HG02852 (cell line): ENCODE measurements at regions not wholly inside any gene's neighbourhood (a gene's known extent, or its start where the extent isn't known, plus 50 kb on each side); places are given as distances from the start of the nearest gene placed in this dataset.
"Not testable (repeated sequence)": the region's sequence is repeated elsewhere in the genome, so short reads cannot be mapped to it uniquely, and the experiment has no call there.

Experiments
- ATAC-seq: cut with Tn5 transposase; IDR thresholded peaks from one replicate; pipeline ENCODE4 v1.9.1; 2021; ENCODE audit warnings: mild to moderate bottlenecking, moderate library complexity; ENCODE audit not compliant: unreplicated experiment

- ATAC-seq: no peak
These were observed 278.3 kb downstream of the TMEM38B start for GRCh38 chr9:105972466-105973204.

- ATAC-seq: no peak
These were observed 279.6 kb downstream of the TMEM38B start for GRCh38 chr9:105973951-105974351.

DNA sequence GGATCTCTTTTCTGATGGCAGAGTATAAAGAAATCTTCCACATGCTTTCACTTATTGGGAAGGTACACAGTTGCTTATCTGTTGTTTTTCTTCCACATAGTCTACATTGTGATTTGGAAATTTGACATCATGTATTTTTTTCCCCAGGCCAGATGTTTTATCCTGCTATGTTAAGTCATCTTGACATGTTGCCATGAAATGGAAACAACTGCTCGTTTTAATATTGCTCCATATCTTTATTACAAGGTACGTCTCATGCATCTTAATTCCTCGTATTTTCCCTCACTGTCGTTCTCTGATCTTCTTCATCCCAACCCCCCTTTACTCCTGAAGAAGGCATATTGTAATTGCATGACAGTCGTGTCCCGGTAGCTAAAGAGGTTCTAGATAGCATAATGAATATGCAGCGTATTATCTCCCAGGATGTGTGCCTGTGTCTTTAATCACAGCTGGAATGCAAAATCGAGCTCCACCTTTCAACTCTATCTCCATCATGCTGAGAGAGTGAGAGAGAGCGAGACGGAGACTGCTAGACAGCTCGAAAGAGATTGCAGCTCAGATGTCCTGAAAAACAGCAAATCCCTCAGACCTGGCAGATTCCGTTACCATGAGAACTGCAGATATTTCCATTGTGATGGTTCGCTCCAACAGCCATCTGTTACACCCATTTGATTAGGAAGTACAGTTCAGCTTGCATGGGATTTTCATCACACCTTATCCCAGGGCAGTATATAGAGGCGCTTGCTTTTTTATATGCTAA lies 281.7 kb downstream of the TMEM38B start:
- ATAC-seq: no peak

DNA sequence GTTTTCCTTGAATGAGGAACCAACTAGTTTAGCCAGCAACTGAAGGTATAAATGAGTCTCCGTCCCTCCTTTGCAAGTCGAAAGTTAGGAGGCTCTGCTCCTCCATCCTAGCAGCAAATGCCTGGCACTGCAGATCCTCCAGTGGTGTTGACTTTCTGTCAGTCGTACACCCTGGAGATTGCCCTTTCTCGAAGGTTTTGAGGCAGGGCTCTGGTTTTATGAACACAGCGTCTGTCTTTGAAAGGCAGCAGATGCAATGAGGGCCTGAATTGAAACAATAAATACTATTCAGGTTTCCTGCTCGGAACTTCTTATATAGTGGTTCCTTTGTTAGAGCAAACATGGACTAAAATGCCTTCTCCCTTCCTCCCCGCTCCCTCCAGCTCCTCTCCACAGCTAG lies 284.0 kb downstream of the TMEM38B start:
- no peak for ATAC-seq

- ATAC-seq: no peak
These were observed 284.5 kb downstream of the TMEM38B start for GRCh38 chr9:105978826-105979225.

DNA sequence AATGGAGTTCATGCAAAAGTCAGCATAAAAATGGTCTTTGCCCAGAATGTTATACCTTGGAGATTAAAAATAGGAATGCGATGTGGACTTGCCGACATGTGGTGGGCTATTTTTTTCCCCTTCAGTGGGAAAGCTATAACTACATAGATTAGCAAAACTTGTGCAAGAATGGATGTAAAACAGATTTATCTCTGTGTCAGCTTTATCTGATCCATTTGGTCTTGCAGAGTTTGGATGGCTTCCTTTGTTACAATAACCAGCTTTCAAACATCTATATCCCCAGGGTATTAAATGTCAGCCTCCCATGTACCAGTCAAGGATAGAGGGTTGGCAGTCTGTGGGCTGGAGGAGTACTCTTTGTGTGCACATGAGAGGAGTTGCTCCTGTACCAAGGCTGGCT lies 284.9 kb downstream of the TMEM38B start:
- ATAC-seq: no peak

DNA sequence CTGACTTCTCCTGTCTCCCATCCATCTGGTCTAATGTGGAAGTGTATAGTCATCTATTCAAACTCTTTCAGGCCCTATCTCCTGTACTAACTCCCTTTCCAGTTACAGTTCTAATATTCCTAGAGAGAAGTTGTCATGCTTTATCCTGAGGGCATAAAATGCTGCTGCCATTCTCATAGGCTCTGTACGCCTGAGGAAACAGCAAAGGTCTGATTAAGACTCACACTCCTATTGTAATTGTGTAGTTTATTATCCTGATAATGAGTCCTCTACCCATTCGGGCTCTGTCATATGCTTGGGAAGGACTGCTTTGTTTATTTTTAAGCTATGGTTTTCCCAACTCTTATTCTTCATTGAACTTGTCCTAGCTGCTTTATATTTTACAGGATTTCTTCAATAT lies 290.4 kb downstream of the TMEM38B start:
- ATAC-seq: no peak

DNA sequence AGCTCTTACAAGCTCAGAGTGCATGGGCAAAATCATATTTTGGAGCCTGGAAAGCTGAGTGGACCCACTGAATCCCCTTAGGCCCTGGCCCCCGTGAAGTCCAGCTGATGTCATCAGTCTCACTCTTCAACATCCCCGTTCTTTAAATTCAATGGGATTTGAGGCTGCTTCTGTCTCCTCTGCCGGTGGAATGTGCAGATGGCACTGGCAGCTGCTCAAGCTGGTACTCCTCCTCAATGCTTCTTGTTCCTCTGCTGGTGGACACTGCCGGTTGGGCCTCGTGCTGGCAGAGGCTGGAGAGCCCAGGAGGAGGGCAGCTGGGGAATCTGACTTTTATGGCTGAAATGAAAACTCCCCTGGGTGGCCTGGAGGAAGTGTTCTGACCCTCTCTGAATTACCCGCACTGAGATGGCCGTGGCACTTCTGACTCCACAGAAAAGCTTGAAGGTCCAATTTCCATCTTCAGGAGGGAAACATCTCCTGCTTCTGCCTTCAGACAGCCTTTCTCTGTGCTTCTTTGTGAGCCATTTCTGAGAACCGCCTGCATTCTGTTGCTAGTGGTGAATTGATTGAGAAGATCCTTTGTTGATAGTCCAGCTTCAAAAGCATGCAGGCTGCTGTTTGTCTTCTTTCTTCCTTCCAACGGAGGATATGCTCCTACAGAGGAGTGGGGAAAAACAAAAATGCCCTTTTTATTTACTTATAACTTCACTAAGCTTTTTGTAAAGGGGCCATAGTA lies 298.9 kb downstream of the TMEM38B start:
- no peak for ATAC-seq

DNA sequence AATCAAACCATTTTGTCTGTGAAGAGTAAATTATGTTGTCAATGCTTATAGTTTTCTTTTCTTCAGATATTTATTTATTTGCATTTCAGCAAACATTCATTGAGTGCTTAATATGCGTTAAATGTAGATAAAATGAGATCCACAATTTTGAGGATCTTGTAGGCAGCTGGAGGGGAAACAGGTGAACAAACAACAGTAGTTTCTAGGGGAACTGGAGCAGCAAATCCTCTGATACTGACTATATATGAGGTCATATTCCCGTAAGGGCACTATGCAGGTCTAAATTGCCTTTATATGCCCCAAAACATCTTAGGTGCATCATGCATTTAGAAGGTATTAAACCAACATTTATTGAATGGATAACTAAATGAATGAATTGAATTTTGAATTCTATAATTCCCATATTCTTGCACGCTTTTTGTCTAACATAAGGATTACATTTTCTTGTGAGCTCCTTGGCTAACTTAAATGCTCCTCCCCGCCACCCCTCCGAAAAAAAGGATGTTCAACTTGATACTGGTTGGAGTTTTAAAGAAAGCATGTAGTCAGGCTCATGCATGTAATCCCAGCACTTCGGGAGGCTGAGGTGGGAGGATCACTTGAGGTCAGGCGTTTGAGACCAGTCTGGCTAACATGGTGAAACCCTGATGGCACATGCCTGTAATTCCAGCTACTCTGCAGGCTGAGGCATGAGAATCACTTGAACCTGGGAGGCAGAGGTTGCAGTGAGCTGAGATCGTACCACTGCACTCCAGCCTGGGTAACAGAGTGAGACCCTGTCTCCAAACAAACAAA lies 299.8 kb downstream of the TMEM38B start:
- no peak for ATAC-seq

- no peak for ATAC-seq
These were observed 300.6 kb downstream of the TMEM38B start for GRCh38 chr9:105994970-105995369.

- ATAC-seq: no peak
These were observed 322.9 kb downstream of the TMEM38B start for GRCh38 chr9:106017198-106017740.

- no peak for ATAC-seq
These were observed 324.8 kb downstream of the TMEM38B start for GRCh38 chr9:106019039-106019680.

DNA sequence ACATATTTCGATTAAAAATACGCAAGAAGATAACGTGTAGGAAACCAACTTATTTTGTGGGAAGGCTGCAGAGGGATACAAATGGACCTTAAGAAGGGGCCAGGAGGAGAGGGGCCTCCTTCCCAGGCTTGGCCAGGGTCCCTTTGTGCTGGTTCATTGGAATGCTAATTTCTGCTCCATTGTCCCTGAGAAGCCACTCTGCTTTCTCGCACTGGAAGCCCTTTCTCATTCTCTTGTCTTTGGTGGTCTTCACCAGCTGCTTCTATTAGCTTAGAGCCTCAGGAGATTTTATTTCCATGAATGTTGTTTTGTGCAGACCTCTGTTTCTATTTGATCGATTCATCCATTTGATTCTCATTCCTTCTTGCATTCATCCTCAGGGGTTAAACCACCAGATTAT lies 325.4 kb downstream of the TMEM38B start:
- no peak for ATAC-seq

DNA sequence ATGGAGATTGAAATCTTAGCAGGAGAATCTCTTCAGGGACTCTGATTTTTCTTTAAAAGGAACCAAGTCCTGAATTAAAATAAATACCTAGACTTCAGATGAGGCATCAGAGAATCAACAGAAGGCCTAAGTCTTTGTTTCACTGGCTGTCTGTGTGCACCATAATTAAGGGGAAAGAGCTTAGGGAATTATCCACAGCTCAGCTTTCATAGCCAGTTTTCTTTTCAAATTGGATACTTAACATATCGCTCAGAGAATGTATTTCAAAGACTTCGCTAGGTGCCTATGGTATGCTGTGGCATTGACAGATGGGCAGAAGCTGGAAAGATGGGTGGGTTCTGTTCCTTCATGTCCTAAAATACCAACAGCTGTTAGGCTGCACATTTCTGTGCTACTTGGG lies 325.8 kb downstream of the TMEM38B start:
- no peak for ATAC-seq

GRCh38 chr9:106023455-106023854 lies 329.1 kb downstream of the TMEM38B start:
- no peak for ATAC-seq

- ATAC-seq: no peak
These were observed 331.1 kb downstream of the TMEM38B start for GRCh38 chr9:106025453-106025852.

DNA sequence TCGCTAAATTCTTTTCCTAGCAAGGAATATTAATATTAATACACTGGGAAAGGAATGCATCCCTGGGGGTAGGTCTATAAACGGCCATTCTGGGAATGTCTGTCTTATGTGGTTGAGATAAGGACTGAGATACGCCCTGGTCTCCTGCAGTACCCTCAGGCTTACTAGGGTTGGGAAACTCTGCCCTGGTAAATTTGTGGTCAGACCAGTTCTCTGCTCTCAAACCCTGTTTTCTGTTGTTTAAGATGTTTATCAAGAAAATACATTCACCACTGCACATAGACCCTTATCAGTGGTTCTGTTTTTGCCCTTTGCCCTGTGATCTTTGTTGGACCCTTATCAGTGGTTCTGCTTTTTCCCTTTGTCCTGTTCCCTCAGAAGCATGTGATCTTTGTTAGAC lies 335.8 kb downstream of the TMEM38B start:
- ATAC-seq: not testable (repeated sequence)

GRCh38 chr9:106032978-106033377 lies 338.6 kb downstream of the TMEM38B start:
- no peak for ATAC-seq

DNA sequence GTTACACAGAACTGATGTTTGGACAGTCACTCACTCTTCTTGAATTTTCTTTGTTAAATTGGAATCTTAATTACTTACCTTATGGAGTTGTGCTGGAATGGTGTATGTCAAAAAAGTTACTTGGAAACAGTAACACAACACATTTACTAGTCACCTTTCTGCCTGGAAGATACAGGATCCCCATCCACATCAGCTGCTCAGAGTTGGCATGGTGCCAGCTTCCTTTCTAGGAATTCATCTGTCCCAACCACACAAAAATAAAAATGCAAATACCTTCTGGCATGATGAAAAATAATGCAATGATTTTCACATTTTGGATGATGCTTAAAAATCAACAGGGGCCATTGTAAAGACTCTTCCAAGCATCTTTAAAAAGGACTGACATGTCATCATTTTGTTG lies 341.5 kb downstream of the TMEM38B start:
- no peak for ATAC-seq
